Posterior vena cava (tissue), 2 donors: ENCODE measurements at regions not wholly inside any gene's neighbourhood (a gene's known extent, or its start where the extent isn't known, plus 50 kb on each side); places are given as distances from the start of the nearest gene placed in this dataset.
A peak's percentile ranks its signal among the peaks of the same experiment; 100 is the strongest.

ENCODE experiments used
- DNase-seq: peaks from one replicate; pipeline ENCODE4 v3.0.0-alpha.2; 2020; ENCODE audit warnings: low spot score
- intact Hi-C, 2 donors: fragments of 100-400 bp; cut with DNase I; formaldehyde crosslinking; loops; one replicate each; pipeline versions ENCODE4 v1.14.1 to v1.14.2; 2022 to 2023
- donor health status: DM: yes; HTN: yes; CAD: no.
- donor health status: DM: yes; HTN: yes; CAD: no.

GRCh38 chr10:44206127-44206818, 178.6 kb downstream of the CXCL12 start:
- intact Hi-C loops = no loop called here
- peak; percentile 65 for DNase-seq

GRCh38 chr10:44205067-44205466, 179.8 kb downstream of the CXCL12 start:
- no peak for DNase-seq
- intact Hi-C loops = no loop called here

DNA sequence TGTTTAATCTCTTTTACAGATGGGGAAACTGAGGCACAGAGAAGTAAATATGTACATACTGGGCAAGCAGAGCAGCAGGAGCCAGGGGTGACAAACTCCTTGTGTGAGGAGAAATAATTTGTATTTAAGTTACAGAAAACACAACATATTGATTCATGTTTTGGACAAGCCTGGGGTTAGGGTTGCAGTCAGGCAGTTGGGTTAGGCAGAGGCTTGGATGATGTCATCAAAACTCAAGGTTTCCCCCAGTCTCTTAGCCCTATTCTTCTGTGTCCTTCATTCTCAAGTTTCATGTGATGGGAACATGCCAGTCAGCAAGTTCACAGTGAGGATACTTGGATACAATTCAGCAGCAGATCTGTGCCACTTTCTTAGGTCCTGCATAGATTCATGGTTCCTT, 181.4 kb downstream of the CXCL12 start:
- intact Hi-C loops = no loop called here

DNA sequence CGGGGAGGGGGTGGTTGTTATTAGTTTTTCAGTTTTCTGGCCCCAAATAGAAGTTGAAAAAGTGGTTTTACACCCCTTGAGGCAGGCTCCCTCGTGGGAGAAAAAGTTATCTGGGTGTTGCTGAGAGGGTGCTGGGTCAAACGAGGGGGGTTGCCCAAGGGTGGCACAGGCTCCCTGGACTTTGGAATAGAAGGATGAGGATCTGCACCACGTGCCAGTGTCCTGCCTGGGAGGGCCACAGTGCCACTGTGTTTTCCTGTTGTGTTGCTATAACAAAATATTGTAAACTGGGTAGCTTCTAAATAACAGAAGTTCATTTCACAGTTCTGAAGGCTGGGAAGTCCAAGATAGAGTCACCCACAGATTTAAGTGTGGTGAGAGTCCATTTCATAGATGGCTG, 181.9 kb downstream of the CXCL12 start:
- DNase-seq = no peak
- intact Hi-C loops = no loop called here

More for the DNA sequence above, 181.4 kb downstream of the CXCL12 start:
- no peak for DNase-seq

GRCh38 chr10:44201656-44202055, 183.2 kb downstream of the CXCL12 start:
- no peak for DNase-seq
- intact Hi-C loops = no loop called here

- intact Hi-C loops = no loop called here
- DNase-seq = no peak
Observed at GRCh38 chr10:44201011-44201410, 183.9 kb downstream of the CXCL12 start.

DNA sequence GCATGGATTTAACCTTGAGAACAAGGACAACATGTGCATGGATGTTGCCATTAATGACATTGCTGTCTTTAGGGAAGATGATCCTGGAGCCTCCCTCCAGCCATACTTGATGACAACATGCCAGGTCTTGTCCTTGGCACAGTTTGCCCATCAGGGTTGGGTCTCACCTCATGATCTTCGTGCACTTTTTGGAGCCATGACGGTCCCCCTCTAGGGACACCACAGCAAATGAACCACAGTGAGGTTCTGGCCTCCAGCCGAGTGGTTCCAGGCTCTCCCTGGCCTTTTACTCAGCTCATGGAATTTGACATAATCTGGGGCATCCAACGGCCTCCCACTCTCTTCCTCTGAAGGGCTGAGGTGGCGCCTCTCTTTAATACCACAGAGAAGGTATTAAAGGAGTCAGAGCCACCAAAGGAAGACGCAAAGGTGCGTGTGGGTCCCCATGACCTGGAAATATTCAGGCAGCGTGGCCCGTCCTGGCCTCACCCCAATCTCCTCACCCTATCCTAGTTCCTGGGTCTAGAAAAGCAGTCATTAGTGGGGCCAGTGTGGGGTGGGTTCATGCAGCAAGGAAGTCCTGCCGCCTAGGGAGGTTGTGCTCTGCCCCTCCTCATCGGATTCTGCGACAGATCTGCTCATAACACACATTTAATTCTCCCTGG, 184.8 kb downstream of the CXCL12 start:
- intact Hi-C loops = no loop called here
- no peak for DNase-seq

- intact Hi-C loops = no loop called here
- DNase-seq = no peak
Observed at GRCh38 chr10:44199267-44199666, 185.6 kb downstream of the CXCL12 start.

GRCh38 chr10:44198780-44199097, 186.2 kb downstream of the CXCL12 start:
- DNase-seq = no peak
- intact Hi-C loops = no loop called here

DNA sequence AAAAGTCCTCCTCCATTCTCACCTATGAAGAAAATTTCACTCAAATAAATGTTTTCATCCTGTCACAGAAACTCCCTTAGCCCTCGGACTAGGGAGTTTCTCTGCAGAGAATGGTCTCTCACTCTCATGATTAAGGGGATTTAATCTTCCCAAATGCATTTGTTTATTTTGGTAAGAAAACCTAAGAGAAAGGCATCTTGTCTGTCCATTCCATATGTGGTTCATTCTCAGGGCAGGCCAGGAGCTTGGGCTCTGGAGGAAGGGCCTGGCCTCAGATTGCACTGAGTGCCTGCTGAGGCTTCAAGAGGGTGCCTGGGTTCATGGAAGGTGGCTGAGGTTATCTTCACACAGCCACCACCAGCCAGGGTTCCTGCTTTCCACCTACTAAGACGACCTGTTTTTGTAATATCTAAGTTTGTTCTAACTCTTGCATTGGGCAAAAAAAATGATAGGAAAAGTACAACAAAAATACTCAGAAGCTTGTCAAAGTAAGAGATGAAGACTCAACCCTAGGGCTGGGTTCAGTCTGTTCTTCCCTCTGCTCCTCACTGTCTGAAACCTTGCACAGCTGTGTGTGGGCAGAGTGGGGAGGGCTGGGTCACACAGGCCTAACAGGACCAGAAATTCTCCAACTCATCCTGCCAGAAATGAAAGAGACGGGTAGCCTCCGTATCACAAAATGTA, 186.7 kb downstream of the CXCL12 start:
- intact Hi-C loops = no loop called here
- DNase-seq = no peak

- no peak for DNase-seq
- intact Hi-C loops = no loop called here
Observed at GRCh38 chr10:44197646-44198045, 187.3 kb downstream of the CXCL12 start.

- DNase-seq = no peak
- intact Hi-C loops = no loop called here
Observed at GRCh38 chr10:44196336-44196735, 188.6 kb downstream of the CXCL12 start.

DNA sequence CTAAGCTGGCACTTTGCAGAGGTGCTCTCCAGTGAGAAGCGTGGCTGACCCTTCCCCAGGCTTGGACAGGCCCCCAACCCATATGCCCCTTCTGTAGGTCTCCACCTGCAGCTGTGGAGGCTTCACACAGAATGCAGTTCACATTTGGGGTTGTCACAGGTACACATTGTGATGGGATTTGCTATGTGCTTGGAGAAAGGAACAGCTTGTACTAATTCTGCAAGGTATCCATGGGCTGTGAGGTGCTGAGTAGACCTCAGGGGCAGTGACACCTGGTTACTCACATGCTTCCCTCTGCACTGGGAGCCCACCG, 188.9 kb downstream of the CXCL12 start:
- DNase-seq = no peak
- intact Hi-C loops = no loop called here

GRCh38 chr10:44195112-44196007, 189.5 kb downstream of the CXCL12 start:
- peak; percentile 90 for DNase-seq
- intact Hi-C loops = no loop called here

GRCh38 chr10:44194435-44194834, 190.5 kb downstream of the CXCL12 start:
- DNase-seq = no peak
- intact Hi-C loops = no loop called here

DNA sequence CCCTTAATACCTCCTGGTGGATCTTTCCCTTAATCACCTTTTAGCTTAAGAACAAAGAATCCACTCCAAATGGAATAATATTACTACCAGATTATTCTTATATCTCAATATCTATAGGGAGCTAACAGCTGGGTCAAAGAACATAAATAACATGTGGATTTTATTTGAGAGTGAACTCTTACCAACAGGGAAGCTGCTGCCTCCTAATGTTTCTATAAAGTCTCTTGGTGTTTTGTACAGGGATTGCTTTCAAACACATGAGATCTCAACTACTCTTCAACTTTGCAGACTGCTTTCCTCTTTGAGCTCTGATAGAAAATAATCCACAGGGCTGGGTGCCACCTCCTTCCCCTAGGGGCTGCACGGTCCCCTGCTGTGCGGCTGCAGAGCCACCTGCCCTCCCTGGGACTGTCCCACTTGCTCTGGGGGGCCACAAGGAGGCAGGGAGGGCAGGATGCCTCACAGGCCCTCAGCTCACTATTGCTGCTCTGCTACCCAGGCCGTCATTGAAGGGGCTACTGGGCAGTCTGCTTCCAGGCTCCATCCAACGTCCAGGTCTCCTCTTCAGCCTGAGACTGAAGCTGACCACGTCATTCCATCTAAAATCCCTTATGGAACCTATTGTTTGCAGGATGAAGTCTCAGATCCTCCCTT, 191.2 kb downstream of the CXCL12 start:
- intact Hi-C loops = no loop called here
- DNase-seq = no peak

GRCh38 chr10:44193166-44193565, 191.7 kb downstream of the CXCL12 start:
- no peak for DNase-seq
- intact Hi-C loops = no loop called here

- intact Hi-C loops = no loop called here
- DNase-seq = no peak
Observed at GRCh38 chr10:44192435-44192834, 192.5 kb downstream of the CXCL12 start.

- no peak for DNase-seq
- intact Hi-C loops = no loop called here
Observed at GRCh38 chr10:44190541-44190940, 194.4 kb downstream of the CXCL12 start.

- intact Hi-C loops = no loop called here
- DNase-seq = no peak
Observed at GRCh38 chr10:44186821-44187220, 198.1 kb downstream of the CXCL12 start.
